Naive thymus-derived CD8-positive, alpha-beta T cell (primary cell): ENCODE measurements at regions not wholly inside any gene's neighbourhood (a gene's known extent, or its start where the extent isn't known, plus 50 kb on each side); places are given as distances from the start of the nearest gene placed in this dataset.

Source experiments
- ATAC-seq, 2 donors: fragments of 150-1000 bp; cut with Tn5 transposase in 1 of 2; sonication (Bioruptor Pico), chemical (Tn5 transposase) in 1 of 2; 1 replicate in 1 of 2; 2 replicates in 1 of 2; pipeline ENCODE4 v1.10.0; 2021; ENCODE audit warnings: mild to moderate bottlenecking in 2 of 2, moderate library complexity in 2 of 2
- POLR2A ChIA-PET: fragments of 350-600 bp; sonication (Branson Sonifier 250); formaldehyde crosslinking; loops from one replicate; lab custom pipeline; 2021; ENCODE audit warnings: antibody characterized with exemption; lab: Charles Lee
- DNase-seq, 10 donors: peaks; one replicate each; pipeline versions ENCODE4 v3.0.0 to v3.0.0-alpha.2; 2020 to 2022
- H3K27ac Mint-ChIP-seq, 10 donors: one replicate each; pipeline ENCODE4 v1.8.0; 2020 to 2022; ENCODE audit warnings: mild to moderate bottlenecking in 10 of 10, mixed read lengths in 10 of 10, moderate library complexity in 4 of 10, inconsistent platforms in 1 of 10
- H3K27me3 Mint-ChIP-seq, 5 donors: one replicate each; pipeline ENCODE4 v1.8.0; 2021 to 2022; ENCODE audit warnings: mixed read lengths in 5 of 5
- H3K36me3 Mint-ChIP-seq, 3 donors: one replicate each; pipeline ENCODE4 v1.8.0; 2020 to 2022; ENCODE audit warnings: mixed read lengths in 3 of 3, mild to moderate bottlenecking in 2 of 3, inconsistent platforms in 1 of 3
- H3K4me1 Mint-ChIP-seq, 4 donors: one replicate each; pipeline ENCODE4 v1.8.0; 2021 to 2022; ENCODE audit warnings: mixed read lengths in 4 of 4
- H3K4me3 Mint-ChIP-seq, 10 donors: one replicate each; pipeline ENCODE4 v1.8.0; 2020 to 2022; ENCODE audit warnings: mild to moderate bottlenecking in 10 of 10, mixed read lengths in 10 of 10, moderate library complexity in 6 of 10, inconsistent platforms in 1 of 10
- H3K9me3 Mint-ChIP-seq, 9 donors: one replicate each; pipeline ENCODE4 v1.8.0; 2020 to 2022; ENCODE audit warnings: mixed read lengths in 9 of 9, mild to moderate bottlenecking in 3 of 9, inconsistent platforms in 1 of 9, moderate library complexity in 1 of 9

- Mint-ChIP-seq H3K36me3 (peaks cover 0 to 14% (median 0%) of the 10 kb centered on the region in 3 donors), H3K9me3 (peaks cover 5 to 34% (median 13%) of the 10 kb centered on the region in 9 donors), H3K4me3 (no peak overlapping the region), H3K27ac (no peak overlapping the region), H3K4me1 (no peaks in the 10 kb centered on the region), H3K27me3 (peaks cover 5 to 43% (median 14%) of the 10 kb centered on the region in 5 donors)
- ATAC-seq (no peak), DNase-seq (no peak)
- POLR2A ChIA-PET = no interaction called here
Observed at GRCh38 chr16:26240807-26241206, 549.0 kb downstream of the HS3ST4 start.

GRCh38 chr16:26247063-26247462, 555.3 kb downstream of the HS3ST4 start:
- POLR2A ChIA-PET = no interaction called here
- no peak for ATAC-seq
- Mint-ChIP-seq H3K27me3 (peaks cover 2 to 36% (median 9%) of the 10 kb centered on the region in 5 donors), H3K9me3 (peaks cover 5 to 32% (median 13%) of the 10 kb centered on the region in 9 donors), H3K4me1 (no peaks in the 10 kb centered on the region), H3K4me3 (no peak overlapping the region), H3K36me3 (peaks cover 0 to 23% (median 0%) of the 10 kb centered on the region in 3 donors), H3K27ac (no peak overlapping the region)
- no peak for DNase-seq

- Mint-ChIP-seq H3K27ac (no peak overlapping the region), H3K27me3 (peaks cover 3 to 26% (median 12%) of the 10 kb centered on the region in 5 donors), H3K4me3 (no peak overlapping the region), H3K9me3 (peaks cover 0 to 23% (median 7%) of the 10 kb centered on the region in 9 donors), H3K4me1 (no peaks in the 10 kb centered on the region), H3K36me3 (peaks cover 0 to 21% (median 2%) of the 10 kb centered on the region in 3 donors)
- ATAC-seq = no peak
- POLR2A ChIA-PET = no interaction called here
- no peak for DNase-seq
Observed at GRCh38 chr16:26252598-26252997, 560.8 kb downstream of the HS3ST4 start.

DNA sequence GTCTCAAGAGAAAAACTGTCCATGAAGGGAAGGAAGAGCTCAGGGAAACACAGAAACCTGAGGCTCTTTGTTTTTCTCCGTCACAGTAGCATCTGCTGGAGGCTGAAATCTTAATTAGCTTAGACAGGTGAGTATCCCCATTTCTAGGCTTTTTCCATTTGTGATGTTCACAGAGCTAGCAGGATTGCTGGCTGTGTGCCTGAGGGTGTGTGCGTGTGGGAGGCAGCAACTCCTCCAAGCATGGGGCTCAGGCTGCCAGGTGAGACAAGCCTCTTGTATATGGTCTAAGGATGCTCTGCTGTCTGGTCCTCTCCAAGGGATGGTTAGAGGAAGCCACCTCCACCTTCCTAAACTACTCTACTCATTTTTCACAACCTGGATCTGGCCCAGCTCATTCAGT, 569.9 kb downstream of the HS3ST4 start:
- no peak overlapping the region for H3K4me3 Mint-ChIP-seq
- no peaks in the 10 kb centered on the region for H3K36me3 Mint-ChIP-seq
- ATAC-seq = no peak
- H3K27me3 Mint-ChIP-seq = no peaks in the 10 kb centered on the region
- peaks cover 3 to 8% (median 6%) of the 10 kb centered on the region in 4 donors for H3K4me1 Mint-ChIP-seq
- H3K27ac Mint-ChIP-seq = no peak overlapping the region
- POLR2A ChIA-PET = no interaction called here
- no peak for DNase-seq
- peaks cover 0 to 5% (median 0%) of the 10 kb centered on the region in 9 donors for H3K9me3 Mint-ChIP-seq

DNA sequence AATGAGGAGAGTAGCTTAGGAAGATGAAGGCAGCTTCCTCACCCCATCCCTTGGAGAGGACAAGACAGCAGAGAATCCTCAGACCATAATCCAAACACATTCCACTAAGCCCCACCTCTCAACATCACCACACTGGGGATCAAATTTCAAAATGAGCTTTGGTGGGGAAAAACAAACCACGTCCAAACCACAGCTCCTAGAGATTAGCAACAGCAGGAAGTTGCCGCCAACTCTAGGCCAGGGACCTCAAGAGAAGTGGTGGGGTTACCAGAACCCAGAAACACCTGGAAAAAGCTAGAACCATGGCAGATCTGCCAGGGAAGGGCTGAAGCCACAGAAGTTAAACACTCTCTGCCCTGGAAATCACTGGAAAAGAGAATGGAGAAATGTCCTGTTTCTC, 571.6 kb downstream of the HS3ST4 start:
- Mint-ChIP-seq H3K36me3 (no peaks in the 10 kb centered on the region), H3K4me1 (peaks cover 3 to 13% (median 7%) of the 10 kb centered on the region in 4 donors), H3K27ac (no peak overlapping the region), H3K27me3 (no peaks in the 10 kb centered on the region), H3K9me3 (peaks cover 0 to 5% (median 0%) of the 10 kb centered on the region in 9 donors), H3K4me3 (no peak overlapping the region)
- DNase-seq = no peak
- no peak for ATAC-seq
- POLR2A ChIA-PET = no interaction called here

DNA sequence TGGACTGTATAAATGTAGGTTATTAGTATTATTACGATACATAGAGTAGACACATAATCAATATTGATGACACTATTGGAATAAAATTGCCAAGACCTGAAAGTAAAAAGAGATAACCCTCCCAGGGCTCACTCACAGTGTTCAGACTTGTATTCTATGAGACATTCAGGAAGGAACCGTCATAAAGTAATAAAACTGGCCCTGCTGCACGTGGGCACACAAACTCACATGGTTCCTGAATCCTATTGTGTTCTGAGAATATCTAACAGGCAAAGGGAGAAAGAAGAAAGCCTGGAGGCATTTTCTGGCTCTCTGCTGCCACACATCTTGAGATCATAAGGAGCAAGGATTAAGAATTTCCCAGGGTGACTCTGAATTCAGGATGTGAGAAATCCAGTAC, 575.9 kb downstream of the HS3ST4 start:
- ATAC-seq (no peak), DNase-seq (no peak)
- H3K27me3 Mint-ChIP-seq = no peaks in the 10 kb centered on the region
- H3K4me3 Mint-ChIP-seq = no peak overlapping the region
- POLR2A ChIA-PET = no interaction called here
- peaks cover 17 to 35% (median 23%) of the 10 kb centered on the region in 4 donors for H3K4me1 Mint-ChIP-seq
- H3K27ac Mint-ChIP-seq = no peak overlapping the region
- H3K36me3 Mint-ChIP-seq = no peaks in the 10 kb centered on the region
- H3K9me3 Mint-ChIP-seq = peaks cover 0 to 5% (median 0%) of the 10 kb centered on the region in 9 donors

DNA sequence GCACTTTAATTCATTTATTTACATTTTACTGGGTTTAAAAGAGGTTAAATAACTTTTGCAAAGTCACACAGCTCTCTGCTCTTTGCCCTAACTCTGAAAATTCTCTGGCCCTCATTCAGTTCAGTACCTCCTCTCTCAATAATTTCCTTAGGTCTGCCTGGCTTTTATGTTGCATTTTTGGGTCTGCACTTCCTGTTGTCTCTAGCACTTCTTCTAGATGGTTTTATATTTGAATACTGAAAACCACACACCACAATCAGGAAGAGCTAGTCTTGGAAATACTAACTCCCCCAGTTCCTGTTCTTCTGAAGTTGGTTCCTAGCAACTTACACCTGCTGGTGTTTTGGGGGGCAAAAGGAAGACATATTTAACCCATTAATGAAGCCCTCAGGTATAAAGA, 577.9 kb downstream of the HS3ST4 start:
- peak overlapping the region in 8 of 10 donors; percentile 11 to 65 (median 40) for H3K4me3 Mint-ChIP-seq
- DNase-seq = peak in 2 of 10 donors; percentile 19

GRCh38 chr16:26273607-26274006, 581.8 kb downstream of the HS3ST4 start:
- H3K27ac Mint-ChIP-seq = no peak overlapping the region
- peaks cover 12 to 27% (median 22%) of the 10 kb centered on the region in 4 donors for H3K4me1 Mint-ChIP-seq
- H3K9me3 Mint-ChIP-seq = peaks cover 0 to 15% (median 2%) of the 10 kb centered on the region in 9 donors
- POLR2A ChIA-PET = no interaction called here
- no peak for DNase-seq
- no peak for ATAC-seq
- no peaks in the 10 kb centered on the region for H3K27me3 Mint-ChIP-seq
- H3K36me3 Mint-ChIP-seq = peaks cover 0 to 5% (median 2%) of the 10 kb centered on the region in 3 donors
- no peak overlapping the region for H3K4me3 Mint-ChIP-seq

More for the DNA sequence above, 577.9 kb downstream of the HS3ST4 start:
- Mint-ChIP-seq H3K27ac (peak overlapping the region in 4 of 10 donors; percentile 0 to 39 (median 18)), H3K4me1 (peaks cover 15 to 32% (median 23%) of the 10 kb centered on the region in 4 donors), H3K9me3 (peaks cover 0 to 2% (median 0%) of the 10 kb centered on the region in 9 donors), H3K36me3 (no peaks in the 10 kb centered on the region), H3K27me3 (no peaks in the 10 kb centered on the region)
- POLR2A ChIA-PET = no interaction called here
- ATAC-seq = peak in 1 of 2 donors; percentile 54

DNA sequence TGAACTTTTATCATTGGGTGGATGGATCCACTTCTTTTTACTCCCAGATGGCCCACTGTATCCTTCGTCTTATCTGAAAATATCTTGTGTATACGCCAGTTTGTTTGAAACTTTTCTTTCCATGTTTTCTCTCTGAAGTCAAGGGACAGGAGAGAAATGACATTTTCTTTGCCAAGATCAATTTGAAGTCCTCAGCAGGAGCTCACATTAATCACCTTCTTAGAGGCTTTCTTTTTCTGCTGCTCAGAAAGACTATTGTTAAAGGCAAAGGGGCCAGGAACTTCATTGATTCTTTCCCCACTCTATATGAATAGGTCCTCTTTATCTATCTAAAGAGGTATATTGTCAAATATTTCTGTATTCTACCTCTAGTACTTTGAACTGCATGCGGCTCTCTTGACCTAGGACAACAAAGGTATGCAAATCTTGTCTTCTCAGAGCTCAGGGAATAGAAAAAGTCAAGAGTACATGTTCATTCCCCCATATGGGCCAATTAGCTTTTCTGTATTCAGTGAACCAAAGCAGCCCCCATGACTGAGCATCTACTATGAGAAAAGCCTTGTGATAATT, 583.3 kb downstream of the HS3ST4 start:
- Mint-ChIP-seq H3K9me3 (peaks cover 0 to 22% (median 3%) of the 10 kb centered on the region in 9 donors), H3K36me3 (peaks cover 0 to 5% (median 2%) of the 10 kb centered on the region in 3 donors), H3K4me1 (peaks cover 2 to 14% (median 10%) of the 10 kb centered on the region in 4 donors), H3K27me3 (no peaks in the 10 kb centered on the region), H3K4me3 (no peak overlapping the region), H3K27ac (no peak overlapping the region)
- no peak for ATAC-seq
- POLR2A ChIA-PET = no interaction called here
- DNase-seq = no peak

DNA sequence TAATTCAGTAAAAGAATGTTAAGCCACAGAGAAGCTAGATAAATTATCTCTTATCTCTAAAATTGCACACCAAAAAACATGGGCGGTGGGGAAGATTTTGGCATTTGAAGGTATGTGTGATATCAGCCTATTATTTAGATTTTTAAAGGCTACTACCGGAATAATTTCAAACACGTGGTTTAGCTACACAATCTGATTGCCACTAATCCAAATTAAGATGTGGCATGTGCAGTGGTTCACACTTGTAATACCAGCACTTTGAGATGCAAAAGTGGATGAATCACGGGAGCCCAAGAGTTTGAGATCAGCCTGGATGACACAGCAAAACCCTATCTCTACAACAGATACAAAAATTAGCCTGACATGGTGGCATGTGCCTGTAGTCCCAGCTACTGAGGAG, 584.5 kb downstream of the HS3ST4 start:
- H3K27ac Mint-ChIP-seq = no peak overlapping the region
- H3K4me3 Mint-ChIP-seq = no peak overlapping the region
- H3K4me1 Mint-ChIP-seq = peaks cover 0 to 2% (median 0%) of the 10 kb centered on the region in 4 donors
- H3K9me3 Mint-ChIP-seq = peaks cover 0 to 26% (median 3%) of the 10 kb centered on the region in 9 donors
- DNase-seq (no peak), ATAC-seq (no peak)
- POLR2A ChIA-PET = no interaction called here
- H3K27me3 Mint-ChIP-seq = no peaks in the 10 kb centered on the region
- H3K36me3 Mint-ChIP-seq = peaks cover 0 to 5% (median 2%) of the 10 kb centered on the region in 3 donors

DNA sequence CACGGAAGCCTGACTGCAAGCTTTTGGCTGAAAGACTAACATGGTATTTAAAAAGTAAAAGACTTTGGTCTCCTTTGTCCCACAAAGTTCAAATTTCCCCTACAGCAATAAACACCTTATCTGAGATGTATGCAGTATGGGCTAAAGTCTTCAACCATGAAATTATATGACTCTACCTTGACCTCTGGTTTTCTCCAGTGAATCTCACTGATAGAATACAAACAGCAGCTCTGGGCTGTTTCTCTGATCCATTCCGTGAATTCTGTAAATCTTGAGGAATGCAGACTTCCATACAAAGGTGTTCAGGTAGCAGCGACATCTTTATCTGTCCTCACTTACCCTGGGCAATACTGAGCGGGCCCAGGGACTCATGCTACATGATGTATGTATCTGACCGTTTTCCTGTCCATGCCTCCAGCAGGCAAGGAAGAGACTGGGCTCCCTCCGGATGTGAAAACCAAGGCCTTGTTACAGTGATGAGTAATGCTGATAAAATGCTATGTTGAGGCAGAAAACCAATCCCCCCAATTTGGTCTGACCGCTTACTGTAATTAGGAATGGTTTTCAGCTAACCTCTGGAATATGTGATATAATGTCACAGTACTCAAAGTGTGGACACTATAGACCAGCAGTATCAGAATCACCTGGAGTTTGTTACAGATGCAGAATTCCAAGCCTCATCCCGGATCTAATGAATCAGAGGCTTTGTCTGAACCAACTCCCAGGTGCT, 589.8 kb downstream of the HS3ST4 start:
- H3K4me3 Mint-ChIP-seq = no peak overlapping the region
- peaks cover 0 to 9% (median 0%) of the 10 kb centered on the region in 3 donors for H3K36me3 Mint-ChIP-seq

DNA sequence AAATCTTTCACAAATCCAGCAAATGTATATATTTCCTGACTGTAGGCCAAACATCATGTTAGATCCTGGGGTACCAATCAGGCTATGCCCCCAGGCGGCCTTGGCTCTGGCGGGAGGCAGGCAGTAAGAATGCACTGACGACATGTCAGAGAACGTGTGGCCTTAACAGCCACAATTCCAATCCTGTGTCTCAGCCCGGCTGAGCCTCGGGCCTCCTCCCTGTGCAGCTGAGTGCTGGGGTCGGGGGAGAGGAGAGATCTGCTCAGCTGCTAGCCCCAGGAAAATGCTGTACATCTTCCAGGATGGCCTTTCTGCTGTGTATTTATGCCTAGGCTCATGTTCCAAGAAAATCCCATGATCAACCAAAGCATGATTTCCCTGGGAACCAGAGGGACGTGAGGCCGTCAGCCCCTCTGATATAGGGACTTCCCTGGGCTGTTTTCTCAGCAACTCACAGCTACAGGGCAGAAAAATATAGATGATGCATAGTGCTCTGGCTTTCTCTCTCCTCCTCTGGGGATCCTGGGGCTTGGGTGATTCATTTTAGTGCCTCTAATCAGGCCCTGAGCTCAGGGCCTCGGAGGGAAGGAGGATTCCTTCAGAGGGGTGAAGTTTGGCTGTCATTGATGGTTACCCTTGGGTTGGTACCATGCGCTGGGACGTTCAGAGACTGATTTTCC, 604.0 kb downstream of the HS3ST4 start:
- Mint-ChIP-seq H3K27me3 (peaks cover 0 to 5% (median 3%) of the 10 kb centered on the region in 5 donors), H3K9me3 (peaks cover 0 to 11% (median 4%) of the 10 kb centered on the region in 9 donors), H3K27ac (no peak overlapping the region), H3K36me3 (peaks cover 0 to 4% (median 0%) of the 10 kb centered on the region in 3 donors), H3K4me3 (no peak overlapping the region), H3K4me1 (no peaks in the 10 kb centered on the region)
- DNase-seq = no peak
- POLR2A ChIA-PET = no interaction called here
- ATAC-seq = no peak

More for the DNA sequence above, 589.8 kb downstream of the HS3ST4 start:
- POLR2A ChIA-PET = no interaction called here
- H3K9me3 Mint-ChIP-seq = peaks cover 0 to 26% (median 3%) of the 10 kb centered on the region in 9 donors
- no peaks in the 10 kb centered on the region for H3K27me3 Mint-ChIP-seq
- H3K27ac Mint-ChIP-seq = no peak overlapping the region
- no peaks in the 10 kb centered on the region for H3K4me1 Mint-ChIP-seq
- DNase-seq (no peak), ATAC-seq (no peak)

- H3K4me3 Mint-ChIP-seq = no peak overlapping the region
- no peak overlapping the region for H3K27ac Mint-ChIP-seq
- DNase-seq (no peak), ATAC-seq (no peak)
- H3K4me1 Mint-ChIP-seq = no peaks in the 10 kb centered on the region
- POLR2A ChIA-PET = no interaction called here
- H3K27me3 Mint-ChIP-seq = peaks cover 4 to 10% (median 5%) of the 10 kb centered on the region in 5 donors
- H3K9me3 Mint-ChIP-seq = peaks cover 0 to 11% (median 3%) of the 10 kb centered on the region in 9 donors
- H3K36me3 Mint-ChIP-seq = peaks cover 0 to 4% (median 0%) of the 10 kb centered on the region in 3 donors
Observed at GRCh38 chr16:26301516-26301915, 609.8 kb downstream of the HS3ST4 start.
